DMS 273 treated with DMSO at 0.1 percent for 48 hours (cell line): ENCODE measurements at regions not wholly inside any gene's neighbourhood (a gene's known extent, or its start where the extent isn't known, plus 50 kb on each side); places are given as distances from the start of the nearest gene placed in this dataset.

ENCODE experiments used
- DNase-seq: peaks from one replicate; lab custom pipeline; 2025; lab: John Stamatoyannopoulos, UW

DNA sequence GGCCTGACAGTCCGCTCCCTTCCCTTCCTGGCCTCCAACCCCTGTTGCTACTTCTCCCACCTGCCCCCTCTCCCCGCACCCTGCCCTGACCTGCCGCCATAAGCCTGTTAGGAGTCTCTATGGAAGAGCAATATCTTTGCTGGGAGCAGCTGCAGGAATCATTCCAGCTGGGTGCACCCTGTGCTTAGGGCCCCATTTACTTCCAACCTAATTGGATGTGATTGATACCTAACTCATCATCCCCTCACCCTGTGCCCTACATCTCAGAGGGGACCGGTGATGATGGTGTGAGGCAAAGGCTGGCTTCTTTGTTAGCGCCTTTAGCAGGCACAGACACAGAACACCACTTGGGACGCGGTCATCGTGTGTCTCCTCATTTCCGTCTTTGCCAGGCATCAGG is 80.0 kb upstream of the FAM180A start:
- DNase-seq = no peak

DNA sequence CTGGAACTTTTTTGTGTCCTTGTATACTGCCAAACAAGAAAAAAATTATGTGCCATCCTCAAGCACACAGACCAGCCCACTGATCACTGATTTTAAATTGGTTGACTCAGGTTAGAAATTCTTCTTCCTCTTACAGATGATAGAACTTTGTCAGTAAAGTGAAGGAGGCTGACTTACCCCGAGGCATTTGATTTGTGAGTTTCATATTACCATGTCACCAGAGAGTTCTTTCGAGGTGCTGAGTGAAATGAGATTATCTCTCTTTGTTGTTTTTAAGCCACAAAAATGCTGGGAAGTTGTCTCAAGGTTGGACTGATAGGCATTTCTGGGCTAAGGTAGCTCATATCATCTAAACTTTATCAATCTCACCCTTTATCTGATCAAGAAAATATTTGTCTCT is 78.8 kb upstream of the FAM180A start:
- DNase-seq = no peak

DNA sequence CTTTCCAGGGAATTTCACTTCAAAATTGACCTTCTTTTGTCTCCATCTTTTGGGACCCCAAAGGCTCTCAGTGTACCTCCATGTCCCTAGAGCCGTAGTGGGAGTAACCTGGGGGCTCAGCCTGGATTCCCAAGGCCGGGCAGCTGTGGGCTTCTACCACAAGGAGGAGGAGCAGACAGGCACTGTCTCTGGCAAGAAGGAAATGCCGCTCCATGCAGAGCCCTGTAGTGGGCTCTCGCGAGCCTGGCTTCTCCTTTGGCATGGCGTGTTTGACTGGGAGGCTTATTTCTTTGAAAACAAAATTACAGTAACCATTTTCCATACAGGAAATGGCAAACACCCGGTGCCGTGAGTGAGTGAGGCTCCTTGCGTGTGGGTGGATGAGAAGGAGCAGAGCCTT is 76.8 kb upstream of the FAM180A start:
- DNase-seq = no peak

DNA sequence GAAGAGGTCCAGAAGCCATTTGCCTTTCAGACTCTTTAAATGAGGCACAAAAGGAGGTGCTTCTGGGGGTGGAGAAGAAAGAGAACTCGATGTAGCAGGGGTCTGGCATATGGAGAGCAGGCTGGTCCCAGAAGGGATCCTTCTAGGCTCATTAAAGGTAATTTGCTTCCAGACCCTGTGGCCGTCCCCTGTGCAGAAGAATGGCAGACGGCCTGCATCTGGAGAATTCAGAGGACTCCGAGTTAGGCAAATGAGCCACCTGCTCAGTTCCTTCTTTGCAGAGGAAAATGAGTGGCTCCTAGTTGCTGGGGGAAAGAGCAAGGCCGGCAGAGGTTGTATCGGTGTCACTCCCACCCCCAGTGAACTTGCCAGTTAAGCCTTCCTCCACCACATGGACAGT is 73.8 kb upstream of the FAM180A start:
- DNase-seq = peak; percentile 80

DNA sequence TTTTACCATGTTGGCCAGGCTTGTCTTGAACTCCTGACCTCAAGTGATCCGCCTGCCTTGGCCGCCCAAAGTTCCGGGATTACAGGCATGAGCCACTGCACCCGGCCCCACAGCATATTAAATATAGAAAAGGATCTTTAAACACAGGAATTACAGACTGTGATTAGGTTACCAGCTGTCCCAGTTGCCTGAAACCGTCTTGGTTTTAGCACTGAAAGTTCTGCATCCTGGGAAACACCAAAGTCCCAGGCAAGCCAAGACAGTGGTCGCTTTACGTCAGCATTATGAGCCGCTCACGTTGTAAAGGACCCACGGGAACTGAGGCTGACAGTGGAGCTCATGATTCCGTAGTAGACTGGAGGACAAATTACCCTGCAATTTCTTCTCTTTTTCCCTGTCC is 69.0 kb upstream of the FAM180A start:
- DNase-seq = no peak

DNA sequence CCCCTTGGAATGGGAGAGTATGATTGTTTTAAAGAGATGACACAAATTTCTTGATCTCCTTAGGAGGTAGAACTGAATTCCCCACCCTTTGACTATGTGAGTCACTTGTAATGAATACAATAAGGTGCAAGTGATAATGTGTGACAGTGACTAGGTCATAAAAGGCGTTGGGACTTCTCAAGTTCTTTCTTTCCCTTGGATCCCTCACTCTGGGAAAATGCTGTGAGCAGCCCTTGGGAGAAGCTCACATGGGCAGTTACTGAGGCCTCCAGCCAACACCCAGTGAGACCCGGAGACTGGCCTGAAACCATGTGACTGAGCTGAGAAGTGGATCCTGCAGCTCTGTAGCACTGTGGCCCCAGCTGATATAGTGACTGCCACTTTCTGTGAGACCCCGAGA is 66.4 kb upstream of the FAM180A start:
- DNase-seq = no peak

DNA sequence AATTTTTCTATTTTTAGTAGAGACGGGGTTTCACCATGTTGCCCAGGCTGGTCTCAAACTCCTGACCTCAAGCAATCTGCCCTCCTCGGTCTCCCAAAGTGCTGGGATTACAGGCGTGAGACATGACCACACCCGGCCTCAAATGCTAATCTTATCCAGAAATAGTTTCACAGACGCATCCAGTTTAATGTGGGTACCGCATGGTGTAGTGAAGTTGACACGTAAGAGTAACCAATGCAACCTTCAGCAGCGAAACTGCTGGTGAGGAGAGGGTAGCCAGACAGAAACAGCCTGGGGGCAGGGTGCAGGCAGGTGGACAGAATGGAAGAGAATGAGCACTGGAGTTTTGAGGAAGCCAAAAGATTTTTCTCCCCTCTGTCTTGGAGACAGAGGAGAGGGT is 63.5 kb upstream of the FAM180A start:
- no peak for DNase-seq

DNA sequence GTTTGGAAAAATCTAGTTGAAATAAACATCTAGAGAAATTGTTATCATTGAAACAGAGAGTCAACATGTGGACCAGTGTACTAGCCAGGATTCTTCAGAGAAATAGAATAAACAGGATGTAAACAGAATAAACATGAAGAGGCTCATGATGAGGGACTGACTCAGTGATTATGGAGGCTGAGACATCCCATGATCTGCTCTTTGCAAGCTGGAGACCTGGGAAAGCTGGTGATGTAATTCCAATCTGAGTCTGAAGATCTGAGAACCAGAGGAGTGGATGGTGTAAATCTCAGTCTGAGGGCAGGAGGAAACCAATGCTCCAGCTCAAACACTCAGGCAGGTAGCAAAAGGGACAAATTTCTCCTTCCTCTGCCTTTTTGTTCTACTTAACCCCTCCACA is 62.9 kb upstream of the FAM180A start:
- no peak for DNase-seq

DNA sequence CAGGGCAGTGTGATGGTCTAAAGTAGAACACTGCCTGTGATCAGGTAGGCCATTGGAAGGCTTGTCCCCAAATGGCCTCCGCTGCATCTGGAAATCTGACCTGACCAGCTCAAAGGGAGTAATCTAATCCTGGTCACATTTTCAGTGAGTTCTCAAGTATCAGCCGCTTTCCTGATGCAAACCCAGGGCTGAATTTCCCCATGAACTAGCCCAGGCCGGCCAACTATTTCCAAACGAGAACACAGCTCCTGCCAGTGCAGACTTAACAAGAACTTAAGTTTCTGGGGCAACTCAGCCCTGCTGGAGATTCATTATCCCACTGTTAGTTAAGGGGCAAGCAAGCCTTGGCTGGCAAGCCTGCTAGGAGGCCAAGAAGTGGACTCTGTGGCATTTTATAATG is 59.6 kb upstream of the FAM180A start:
- DNase-seq = no peak

DNA sequence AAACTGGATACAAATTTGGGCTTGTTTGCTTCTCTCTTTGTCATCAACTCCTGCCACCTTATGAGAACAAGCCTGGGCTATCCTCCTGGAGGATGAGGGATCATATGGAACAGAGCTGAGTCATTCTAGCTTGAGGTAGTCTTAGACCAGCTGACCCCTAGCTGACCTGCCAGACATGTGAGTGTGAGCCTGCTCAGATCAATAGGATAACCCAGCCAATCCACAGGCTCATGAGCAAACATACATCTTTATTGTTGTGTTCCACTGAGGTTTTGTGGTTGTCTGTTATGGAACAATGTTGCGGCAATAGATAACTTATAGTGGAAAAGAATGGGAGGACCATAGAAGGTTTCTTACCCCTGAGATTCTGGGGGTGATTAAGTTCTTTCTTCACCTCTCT is 54.5 kb upstream of the FAM180A start:
- DNase-seq = no peak

DNA sequence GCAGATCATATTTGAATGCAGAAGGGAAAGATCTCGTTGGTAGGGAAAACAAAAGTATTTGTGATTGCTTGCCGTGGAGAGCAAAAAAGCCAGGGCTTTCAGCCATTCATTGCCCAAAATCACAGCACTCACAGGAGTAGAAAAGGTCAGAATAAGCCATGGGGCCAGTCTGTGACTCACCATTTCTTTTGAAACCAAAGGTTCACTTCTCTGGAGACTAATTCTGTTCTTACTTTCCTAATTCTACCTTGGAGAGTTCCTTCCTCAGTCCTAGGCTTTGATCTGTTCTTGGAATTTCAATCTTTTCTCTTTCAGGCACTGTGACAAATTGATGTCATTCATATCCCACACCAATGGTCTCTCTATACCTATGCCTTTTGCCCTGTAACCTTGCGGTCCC is 54.1 kb upstream of the FAM180A start:
- no peak for DNase-seq

DNA sequence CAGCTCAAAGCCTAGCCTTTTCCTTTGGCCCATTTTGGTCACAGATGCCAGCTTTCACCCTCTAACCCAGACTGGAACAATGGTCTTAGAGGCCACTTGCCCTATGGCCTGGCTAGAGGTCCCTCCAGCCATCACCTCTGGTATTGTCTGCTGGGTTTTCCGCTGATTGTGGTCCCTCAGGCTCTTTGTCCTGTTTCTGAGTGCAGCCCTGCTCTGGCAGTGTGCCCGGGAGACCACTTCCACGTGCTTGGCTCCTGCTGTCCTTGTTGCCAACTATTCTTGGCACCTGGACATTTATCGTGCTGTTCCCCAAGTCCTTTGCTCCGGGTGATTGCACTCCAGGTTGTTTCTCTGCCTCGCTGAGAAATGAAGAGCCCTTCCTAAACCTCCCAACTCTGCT is 53.3 kb upstream of the FAM180A start:
- DNase-seq = no peak

DNA sequence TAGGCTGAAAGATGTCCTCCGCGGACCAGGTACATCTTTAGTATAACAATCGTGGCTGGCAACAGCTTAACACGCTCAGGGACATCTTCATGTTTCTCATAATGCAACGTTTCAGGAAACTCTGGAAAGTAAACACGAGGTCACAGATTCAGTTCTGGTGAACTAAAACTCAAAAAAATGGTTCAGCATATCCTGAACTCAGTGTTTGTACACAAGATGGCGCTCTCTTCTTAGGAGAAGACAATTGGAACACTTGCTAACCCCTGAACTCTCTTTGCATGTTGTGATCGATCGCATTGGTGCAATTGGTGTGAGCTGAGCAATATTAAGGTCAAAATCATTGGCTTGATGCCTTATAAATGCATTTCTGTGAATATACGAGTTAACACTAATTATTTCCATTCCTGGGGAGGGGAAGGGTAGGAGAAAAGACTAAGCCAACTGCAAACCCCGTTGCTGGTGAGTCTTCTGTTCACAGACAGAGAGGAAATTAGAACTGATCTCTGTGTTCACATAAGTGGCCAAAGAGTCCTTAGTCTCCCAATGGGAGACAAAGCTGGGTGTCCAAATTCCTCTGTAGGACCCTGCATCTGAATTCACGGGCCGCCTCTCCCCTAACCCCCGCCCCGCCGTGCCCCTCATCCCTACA is 52.6 kb upstream of the FAM180A start:
- peak; percentile 44 for DNase-seq

DNA sequence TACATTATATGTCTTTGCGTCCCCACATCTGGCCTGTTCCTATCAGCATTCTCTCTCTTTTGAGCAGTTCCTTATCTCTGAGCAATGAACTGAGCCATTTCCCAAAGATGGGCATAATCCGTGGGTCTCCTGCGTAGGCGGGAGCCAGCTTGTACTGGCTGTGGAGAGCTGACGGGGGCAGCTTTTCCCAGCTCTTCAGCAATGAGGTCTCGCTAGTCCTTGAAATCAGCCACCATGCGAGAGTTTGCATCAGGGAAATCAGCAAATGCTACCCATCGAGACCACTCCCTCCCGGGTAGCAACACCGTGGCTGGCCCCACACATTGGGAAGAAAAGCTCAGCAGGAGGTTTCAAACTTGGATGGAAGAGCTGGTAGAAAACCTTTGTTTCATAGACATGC is 51.9 kb upstream of the FAM180A start:
- no peak for DNase-seq

DNA sequence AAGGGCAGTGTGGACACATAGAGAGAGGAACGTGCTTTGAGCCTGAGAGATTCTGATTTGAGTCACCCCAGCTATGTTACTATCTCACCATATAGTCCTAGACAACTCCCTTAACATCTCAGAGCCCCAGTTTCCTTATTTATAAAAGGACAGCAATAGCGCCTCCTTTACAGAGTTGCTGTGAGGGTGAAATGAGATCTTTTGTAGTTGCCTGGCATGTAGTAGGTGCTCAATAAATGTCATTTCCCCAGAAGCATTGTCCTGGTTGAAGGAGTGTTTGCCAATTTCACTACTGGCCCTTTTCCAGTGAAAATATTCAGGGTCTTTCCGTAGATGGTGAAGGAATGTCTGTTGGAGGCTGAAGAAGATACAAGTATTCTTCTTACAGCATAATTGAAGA is 51.3 kb upstream of the FAM180A start:
- no peak for DNase-seq
